GM19023 (cell line): ENCODE measurements at regions not wholly inside any gene's neighbourhood (a gene's known extent, or its start where the extent isn't known, plus 50 kb on each side); places are given as distances from the start of the nearest gene placed in this dataset.
"Not testable (repeated sequence)": the region's sequence is repeated elsewhere in the genome, so short reads cannot be mapped to it uniquely, and the experiment has no call there.

Experiments used
- ATAC-seq: cut with Tn5 transposase; IDR thresholded peaks from one replicate; pipeline ENCODE4 v1.9.1; 2021; ENCODE audit warnings: mild to moderate bottlenecking, moderate library complexity; ENCODE audit not compliant: unreplicated experiment

DNA sequence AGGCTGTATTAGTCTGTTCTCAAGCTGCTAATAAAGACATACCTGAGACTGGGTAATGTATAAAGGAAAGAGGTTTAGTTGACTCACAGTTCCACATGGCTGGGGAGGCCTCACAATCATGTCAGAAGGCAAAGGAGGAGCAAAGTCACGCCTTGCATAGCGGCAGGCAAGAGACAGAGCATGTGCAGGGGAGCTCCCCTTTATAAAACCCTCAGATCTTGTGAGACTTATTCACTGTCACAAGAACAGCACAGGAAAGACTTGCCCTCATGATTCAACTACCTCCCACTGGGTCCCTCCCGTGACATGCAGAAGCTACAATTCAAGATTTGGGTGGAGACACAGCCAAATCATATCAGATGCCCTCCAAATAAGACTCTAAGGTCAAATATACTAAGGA lies 139.4 kb upstream of the TOP1 start:
- ATAC-seq = not testable (repeated sequence)

DNA sequence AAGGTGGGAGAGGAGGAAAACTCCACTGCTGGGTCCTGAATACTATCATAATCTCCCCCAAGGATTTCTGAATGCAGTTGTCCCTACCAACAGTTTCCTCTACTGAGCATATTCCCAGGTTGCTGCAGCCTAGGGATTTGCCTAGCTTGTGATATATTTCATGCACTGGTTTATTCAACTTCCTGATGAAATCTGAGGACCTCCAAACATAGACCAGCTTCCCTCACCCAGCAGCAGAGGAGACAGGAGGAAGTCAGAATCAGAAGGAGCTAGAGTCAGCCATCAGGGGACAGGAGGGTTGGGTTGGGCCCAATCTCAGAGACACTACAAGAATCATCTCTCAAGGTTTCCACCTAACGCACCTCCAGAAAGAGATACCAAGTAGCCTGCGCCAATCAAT lies 138.4 kb upstream of the TOP1 start:
- no peak for ATAC-seq

DNA sequence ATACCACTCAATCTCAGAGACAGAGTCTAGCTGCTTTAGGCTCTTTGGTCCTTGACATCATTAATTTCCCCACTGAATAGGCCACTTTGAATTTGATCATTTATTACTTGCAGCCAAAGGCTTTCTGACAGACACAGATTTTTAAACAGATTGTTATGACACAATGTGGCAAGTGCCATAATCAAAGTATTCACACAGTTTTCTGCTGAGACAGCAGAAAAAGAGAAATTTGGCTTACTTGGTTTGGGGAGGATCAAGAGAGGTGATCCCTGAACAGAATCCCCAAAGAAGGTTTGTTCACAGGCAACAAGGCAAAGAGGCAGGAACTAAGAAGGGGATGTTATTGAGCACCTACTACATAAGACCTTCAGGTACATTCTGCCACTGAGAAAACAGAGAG lies 138.0 kb upstream of the TOP1 start:
- ATAC-seq = no peak

DNA sequence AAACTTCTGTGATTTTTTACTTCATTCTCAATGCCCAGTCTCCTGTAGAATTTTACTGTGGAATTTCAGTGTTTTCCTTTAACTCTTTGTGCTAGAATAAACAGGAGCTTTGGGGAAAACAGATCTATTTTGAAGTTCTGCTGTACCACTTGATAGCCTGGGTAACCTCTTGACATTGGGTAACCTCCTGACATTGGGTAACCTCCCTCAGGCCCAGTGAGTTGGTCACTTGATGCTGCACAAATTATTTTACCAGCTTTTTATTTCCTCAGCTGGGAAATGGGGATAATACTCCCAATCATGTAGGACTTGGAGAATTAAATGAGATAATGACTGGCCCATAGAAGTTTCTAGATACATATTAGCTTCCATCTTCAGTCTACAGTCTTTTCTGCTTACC lies 137.3 kb upstream of the TOP1 start:
- no peak for ATAC-seq

DNA sequence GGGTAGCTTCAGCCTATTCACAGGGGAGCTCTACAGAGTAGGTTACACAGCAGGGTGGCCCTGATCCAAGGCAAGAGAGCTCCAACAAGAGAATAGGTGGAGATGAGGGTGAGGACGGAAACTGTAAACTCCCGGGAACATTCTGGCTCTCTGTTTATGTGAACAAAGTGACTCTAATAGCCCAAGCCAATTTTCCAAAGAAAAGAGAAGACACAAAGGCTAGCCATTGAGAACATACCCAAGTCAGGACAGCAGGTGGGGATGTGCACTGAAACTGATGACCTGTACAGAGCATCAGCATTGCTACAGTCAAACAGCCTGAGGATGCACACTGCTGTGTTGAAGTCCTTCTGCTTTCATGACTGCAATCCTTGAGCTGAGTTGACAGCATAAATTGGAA lies 136.0 kb upstream of the TOP1 start:
- ATAC-seq = no peak

DNA sequence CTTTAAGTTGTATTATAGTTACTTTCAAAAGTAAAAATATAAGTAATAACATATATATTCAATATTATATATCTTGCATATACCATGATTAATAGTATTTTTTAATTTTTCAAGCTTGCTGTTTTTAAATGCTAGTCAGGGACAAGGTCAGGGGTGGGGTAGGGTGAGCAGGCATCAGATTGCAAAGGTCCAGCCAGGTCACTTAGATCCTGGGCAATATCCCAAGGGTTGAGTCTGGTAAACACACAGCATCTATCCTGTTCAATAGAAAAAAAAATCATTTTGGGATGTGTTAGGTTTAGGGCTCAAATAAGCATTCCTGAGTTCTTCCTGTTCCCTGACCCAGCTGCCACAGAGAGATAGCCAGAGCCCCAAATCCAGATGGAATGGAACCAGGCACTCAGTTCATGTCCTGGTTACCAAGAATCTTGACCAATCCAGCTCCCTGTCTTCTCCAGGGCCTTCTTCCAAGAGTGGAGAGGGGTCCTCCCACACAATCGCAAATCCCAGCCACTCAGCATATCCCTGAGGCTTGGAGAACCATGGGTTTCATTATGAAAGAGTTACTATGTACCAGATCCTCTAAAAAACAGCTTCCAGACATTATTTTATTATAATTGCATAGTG lies 134.9 kb upstream of the TOP1 start:
- ATAC-seq = no peak

DNA sequence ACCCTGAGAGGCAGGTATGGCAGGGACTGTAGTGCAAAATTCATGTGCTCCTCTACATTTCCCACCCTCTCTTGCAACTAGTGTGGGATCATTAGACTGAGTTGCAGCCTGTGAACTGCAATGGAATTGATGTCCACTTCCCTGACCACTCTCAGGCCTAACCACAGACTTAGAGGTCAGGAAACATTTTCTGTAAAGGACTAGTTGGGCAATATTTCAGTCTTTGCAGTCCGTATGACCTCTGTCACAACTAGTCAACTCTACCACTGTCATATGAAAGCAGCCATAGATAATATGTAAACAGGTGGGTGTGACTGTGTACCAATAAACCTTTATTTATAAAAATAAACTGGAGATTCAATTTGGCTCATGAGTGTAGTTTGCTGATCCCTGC lies 134.4 kb upstream of the TOP1 start:
- ATAC-seq = no peak

DNA sequence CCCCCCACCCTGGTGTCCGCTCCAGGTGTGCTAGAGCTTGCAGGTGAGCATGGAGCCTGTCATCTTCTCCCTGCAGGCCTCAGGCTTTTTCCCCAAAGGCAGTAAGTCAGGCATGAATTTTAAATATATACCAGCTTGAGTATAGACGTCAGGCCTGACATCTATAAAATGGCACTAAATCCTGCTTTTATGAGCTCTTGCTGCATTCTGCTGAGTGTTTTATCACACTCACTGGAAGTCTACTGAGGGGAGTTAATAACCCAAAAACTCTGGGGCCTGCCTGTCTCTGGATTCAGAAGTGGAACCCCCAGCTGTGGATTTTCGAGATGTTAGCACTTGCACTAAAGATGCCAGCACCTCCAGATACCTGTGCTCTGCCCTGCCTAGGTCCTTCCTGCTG lies 133.4 kb upstream of the TOP1 start:
- no peak for ATAC-seq

DNA sequence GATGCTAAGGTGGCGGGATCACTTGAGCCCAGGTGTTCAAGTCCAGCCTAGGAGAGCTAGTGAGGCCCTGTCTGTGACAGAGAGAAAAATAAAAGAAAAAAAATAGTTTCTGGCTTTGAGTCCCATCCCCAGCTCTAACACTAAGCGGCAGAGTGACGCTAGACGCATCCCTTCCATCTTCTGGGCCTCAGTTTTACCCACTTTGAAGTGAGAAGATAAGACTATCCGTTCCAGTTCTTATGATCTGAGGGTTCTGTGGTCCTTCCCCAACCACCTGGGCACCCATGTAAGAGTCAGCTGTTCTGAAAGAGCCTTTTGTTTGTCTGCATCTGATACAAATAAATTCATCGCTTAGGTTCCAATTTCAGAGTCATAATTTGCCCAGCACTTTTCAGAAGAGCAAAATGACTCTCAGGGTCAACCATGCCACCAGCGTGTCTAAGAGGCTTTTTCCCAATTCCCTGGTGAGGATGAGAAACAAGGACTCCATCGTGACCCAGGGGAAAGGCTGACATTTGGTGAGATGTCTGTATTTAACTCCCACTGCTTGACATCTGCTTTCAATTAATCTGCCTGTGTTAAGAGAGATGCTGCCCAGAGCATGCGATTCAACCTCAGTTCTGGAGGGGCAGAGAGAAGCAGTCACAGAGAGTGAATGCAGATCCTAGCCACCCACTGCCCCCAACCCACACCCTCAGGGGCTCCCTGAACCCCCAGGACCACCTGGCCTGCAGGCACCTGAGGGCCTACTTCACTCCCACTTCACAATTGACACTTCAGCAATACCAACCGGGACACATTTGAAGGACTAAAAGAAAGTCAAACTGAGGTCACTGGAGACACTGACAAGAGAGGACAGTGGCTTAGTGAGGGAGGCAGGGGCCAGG lies 131.6 kb upstream of the TOP1 start:
- no peak for ATAC-seq

DNA sequence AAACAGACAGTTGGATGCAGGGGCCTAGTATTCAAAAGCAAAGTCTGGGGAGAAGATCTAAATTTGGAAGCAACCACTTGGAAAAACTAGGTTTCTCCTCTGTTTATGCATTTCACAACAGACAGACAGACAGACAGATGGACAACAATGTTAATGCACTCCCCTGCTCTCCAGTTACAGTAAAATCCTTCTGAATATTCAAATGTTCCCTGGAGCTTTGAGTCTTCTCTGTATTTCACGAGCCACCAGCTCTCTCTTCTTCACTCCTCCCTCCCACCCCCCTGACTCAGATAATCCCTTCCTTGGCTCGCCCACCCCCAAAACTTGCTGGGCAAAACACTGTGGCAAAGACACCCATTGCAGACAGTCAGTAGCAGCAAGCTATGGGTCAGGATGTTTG lies 129.3 kb upstream of the TOP1 start:
- no peak for ATAC-seq

DNA sequence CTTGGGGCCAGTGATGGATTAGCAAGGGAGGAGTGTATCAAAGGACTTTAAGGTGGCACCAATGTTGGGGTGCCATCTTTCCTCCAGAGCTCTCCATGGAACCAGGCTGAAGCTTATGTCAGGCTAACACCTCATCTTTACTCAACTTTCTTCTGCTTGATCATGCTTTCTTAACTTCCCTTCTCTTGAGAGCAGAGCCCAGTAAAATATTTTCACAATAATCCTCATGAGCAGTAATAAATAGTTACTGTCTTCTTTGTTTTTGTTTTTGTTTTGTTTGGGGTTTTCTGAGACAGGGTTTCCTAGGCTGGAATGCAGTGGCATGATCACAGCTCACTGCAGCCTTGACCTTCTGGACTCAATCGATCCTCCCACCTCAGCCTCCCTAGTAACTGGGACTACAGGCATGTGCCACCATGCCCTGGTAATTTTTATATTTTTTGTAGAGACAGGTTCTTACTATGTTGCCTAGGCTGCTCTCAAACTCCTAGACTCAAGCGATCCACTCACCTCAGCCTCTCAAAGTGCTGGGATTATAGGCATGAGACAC lies 127.9 kb upstream of the TOP1 start:
- no peak for ATAC-seq

DNA sequence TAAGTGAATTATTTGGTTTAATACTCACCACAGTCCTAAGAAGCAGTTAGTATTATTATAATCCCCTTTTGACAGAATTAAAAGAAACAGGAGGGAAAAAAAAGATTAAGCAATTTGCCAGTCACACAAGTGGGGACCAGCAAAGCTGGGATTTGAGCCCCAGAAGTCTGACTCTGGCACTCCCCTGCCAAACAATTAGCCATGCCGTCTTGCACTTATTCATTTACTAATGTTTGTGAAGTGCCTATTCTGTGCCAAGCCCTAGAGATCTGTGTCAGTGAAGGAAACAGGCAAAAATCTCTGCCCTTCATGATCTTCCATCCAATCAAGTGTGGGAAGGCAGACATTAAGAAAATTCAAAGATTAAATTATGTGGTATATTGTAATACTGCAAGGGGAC lies 126.0 kb upstream of the TOP1 start:
- no peak for ATAC-seq

DNA sequence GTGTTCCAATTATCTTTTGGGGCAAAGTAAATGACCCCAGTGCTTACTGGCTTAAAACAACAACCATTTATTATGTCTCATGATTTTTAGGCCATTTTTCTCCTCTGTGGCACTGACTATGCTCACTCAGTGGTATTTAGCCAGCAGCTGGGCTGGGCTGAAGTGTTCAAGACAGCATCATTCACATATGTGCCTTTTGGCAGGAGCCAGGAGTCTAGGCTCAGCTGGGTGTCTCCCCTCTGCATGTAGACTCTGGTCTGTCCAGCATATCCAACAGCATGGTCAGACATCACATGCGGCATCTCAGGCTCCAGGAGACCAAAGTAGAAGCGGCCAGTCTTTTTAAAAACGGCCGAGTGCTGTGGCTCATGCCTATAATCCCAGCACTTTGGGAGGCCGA lies 120.3 kb upstream of the TOP1 start:
- ATAC-seq = no peak

DNA sequence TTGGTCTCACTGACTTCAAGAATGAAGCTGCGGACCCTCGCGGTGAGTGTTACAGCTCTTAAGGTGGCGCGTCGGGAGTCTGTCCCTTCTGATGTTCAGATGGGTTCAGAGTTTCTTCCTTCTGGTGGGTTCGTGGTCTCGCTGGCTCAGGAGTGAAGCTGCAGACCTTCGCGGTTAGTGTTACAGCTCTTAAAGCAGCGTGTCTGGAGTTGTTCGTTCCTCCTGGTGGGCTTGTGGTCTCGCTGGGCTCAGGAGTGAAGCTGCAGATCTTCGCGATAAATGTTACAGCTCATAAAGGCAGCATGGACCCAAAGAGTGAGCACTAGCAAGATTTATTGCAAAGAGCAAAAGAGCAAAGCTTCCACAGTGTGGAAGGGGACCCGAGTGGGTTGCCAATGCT lies 119.1 kb upstream of the TOP1 start:
- ATAC-seq = not testable (repeated sequence)

DNA sequence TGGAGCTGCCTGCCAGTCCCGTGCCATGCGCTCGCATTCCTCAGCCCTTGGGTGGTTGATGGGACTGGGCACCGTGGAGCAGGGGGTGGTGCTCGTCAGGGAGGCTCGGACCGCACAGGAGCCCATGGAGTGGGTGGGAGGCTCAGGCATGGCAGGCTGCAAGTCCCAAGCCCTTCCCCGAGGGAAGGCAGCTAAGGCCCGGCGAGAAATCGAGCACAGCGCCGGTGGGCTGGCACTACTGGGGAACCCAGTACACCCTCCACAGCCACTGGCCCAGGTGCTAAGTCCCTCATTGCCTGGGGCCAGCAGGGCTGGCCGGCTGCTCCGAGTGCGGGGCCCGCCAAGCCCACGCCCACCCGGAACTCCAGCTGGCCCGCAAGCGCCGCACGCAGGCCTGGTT lies 118.2 kb upstream of the TOP1 start:
- not testable (repeated sequence) for ATAC-seq

DNA sequence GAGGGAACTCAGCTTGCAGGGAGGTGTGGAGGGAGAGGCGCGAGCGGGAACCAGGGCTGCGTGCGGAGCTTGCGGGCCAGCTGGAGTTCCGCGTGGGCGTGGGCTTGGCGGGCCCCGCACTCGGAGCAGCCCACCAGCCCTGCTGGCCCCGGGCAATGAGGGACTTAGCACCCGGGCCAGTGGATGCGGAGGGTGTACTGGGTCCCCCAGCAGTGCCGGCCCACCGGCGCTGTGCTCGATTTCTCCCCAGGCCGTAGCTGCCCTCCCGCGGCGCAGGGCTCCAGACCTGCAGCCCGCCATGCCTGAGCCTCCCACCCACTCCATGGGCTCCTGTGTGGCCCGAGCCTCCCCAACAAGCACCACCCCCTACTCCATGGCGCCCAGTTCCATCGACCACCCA lies 117.5 kb upstream of the TOP1 start:
- not testable (repeated sequence) for ATAC-seq

DNA sequence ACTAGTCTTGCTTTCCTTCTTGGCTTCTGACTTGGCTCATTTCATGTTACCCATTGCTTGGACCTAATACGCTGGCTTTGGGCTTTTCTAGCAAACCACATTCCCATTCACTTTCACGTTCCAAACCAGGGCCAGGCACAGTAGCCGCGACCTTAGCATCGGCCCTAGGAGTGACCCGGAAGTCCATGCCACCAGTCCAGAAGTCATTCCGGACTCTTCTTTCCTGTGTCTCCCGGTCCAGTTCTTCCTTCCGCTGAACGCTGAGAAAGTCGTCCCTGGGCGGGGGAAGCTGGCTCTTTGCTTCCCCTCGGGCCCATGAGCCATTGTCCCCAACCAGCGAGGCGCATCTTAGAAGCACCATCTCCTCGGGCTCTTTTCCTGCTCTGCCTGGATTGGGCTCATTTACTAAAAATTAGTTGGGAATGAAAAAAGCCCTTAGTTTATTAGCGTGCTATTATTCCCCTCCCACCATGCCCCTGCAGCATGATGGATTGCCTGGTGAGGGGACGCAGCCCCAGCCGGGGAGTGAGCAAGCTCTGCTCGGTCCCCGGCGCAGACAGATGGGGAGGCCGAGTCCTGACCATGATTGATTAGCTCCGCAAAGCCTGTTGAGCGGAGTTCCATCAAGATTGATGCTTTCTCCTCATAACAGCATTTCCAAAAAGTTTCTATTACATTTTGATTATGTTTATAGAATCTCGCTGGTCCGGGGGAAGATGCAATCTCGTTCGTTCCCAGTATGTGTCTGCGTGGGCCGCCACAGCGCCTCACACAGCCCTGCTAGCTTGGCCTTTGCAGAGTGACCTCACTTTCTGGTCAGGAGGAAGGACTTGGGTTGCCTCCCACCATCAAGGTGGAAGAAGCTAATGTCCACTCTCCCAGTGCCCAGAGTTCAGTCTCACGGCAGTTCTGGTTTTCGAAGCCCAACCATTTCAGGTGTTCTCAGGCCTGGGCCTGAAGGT lies 115.1 kb upstream of the TOP1 start:
- ATAC-seq = no peak

DNA sequence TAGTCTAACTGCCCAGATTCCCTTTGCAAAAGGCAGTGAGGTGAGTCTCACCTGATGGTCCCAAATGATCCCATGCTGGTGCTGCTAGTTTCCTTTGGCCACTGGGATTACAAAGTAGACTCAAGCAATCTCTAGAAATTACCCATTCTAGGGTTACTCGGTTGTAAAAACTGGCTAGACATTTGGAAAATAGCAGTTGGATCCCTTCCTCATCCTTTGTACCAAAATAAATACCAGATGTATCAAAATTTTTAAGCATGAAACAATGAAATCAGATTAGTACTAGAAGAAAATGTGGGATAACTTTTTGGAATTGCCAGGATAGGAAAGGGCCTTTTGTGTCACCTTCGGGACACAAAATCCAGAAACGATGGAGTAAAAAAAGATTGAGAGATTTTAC lies 112.9 kb upstream of the TOP1 start:
- no peak for ATAC-seq

DNA sequence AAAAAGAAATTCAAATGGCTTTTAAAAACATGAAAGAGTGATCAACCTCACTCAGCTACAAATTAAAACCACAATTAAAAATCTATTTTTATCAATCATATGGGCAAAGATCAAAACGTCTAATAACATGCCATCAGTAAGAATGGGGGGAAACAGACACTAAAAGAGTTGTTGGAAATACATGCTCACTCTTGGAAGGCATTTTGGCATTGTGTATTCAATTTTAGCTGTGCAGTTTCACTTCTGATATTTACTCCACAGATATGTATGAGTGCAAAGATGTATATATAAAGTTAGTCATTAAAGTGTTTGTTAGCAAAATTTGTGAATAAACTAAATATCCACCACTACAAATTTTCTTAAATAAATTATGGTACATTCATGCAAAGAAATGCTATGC lies 112.3 kb upstream of the TOP1 start:
- no peak for ATAC-seq

DNA sequence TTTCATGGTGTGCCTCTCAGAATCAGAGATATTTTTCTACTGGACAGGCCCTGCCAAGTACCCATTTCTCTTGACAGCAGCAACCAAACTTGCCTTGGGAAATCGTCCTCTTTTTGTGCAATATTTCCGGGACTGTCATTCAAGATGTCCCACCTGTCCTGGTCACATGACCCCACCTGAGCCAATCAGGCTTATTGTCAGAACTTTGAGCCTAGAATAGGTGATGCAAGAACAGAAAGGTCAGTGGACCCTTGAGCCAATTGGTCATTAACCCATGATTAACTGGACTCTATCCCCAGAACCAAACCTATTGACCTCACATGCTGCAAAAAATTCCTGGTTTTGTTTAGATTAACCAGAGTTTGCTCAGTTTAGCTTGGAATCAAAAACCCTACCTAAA lies 108.3 kb upstream of the TOP1 start:
- ATAC-seq = no peak

DNA sequence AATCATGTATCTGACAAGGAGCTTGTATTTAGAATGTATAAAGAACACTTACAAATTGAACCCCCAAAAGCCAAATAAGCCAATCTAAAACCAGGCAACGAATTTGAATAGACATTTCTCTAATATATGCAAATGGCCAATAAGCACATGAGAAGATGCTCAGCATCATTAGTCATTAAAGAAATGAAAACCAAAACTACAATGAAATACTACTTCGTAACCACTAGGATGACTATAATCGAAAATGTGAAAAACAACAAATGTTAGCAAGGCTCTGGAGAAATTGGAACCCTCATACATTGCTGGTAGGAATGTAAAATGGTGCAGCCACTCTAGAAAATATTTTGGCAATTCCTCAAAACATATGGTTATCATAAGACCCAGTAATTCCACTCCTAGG lies 105.8 kb upstream of the TOP1 start:
- no peak for ATAC-seq
